SK-MEL-5 (cell line): ENCODE measurements at regions not wholly inside any gene's neighbourhood (a gene's known extent, or its start where the extent isn't known, plus 50 kb on each side); places are given as distances from the start of the nearest gene placed in this dataset.

ENCODE experiments used
- DNase-seq: peaks from one replicate; pipeline ENCODE4 v3.0.0-alpha.2; 2016; ENCODE audit warnings: low read depth, low spot score
- in situ Hi-C: cut with HindIII; loops from 2 replicates; pipeline ENCODE4 v1.10.0; 2016; ENCODE audit warnings: low sequenced_read_pairs, high pct_unique_total_duplicates, low pct_unique_long_range_greater_than_20kb

DNA sequence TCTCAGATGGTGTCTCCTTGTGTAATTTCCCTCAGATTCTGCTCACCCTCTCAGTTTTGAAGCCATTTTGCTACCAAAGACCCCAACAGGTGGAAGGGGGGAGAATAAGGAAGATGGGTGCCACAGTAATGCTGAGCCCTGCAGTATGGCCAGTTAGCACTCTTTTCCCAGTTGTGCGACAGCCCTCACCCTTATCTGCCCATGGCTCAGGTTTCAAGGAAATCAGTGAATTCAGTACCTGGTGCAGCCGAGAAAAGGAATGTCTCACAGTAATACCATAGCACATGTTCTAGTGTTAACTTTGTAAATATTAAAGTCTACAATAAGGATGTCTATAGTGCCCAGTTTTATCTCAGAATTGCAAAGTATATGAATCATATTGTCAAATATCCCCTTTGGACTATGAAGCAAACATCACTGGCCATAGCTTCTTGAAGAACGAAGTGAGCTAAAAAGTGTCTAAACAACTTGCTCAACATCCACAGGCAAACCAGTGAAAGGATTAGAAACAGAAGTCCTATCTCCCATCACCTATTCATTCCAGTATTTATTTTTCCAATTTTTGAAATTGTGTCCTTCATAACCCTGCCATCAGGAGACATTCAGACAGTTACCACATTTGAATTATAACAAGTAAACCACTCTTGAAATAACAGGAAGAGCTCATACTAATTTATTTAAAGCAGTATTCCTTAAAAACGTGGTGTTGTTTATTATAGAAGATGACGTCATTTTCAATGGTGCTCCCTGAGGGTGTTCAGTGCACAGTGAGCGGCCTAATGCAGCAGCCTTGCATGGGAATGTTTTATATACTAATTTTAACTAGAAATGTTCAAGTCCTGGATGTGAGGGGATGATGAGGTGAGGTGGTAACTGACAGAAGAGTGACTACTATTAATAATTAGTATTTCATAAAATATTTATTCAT, 366.2 kb downstream of the TFAP2A start:
- in situ Hi-C loops, result no loop called here
- no peak for DNase-seq

DNA sequence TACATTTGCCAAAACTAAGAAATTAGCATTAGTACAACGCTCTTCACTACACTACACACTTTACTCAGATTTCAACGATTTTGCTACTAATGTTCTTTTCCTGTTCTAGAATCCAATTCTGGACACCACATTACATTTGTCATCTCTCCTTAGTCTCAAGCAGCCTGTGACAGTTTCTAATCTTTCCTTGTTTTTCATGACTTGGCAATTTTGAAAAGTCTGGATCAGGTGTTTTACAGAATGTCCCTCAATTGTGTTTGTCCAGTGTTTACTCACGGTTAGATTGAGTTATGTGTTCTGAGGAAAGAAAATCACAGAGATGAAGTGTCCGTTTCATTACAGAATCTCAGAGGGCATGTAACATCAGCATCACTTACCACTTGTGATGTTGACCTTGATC, 372.6 kb downstream of the TFAP2A start:
- DNase-seq, result no peak
- in situ Hi-C loops, result no loop called here

DNA sequence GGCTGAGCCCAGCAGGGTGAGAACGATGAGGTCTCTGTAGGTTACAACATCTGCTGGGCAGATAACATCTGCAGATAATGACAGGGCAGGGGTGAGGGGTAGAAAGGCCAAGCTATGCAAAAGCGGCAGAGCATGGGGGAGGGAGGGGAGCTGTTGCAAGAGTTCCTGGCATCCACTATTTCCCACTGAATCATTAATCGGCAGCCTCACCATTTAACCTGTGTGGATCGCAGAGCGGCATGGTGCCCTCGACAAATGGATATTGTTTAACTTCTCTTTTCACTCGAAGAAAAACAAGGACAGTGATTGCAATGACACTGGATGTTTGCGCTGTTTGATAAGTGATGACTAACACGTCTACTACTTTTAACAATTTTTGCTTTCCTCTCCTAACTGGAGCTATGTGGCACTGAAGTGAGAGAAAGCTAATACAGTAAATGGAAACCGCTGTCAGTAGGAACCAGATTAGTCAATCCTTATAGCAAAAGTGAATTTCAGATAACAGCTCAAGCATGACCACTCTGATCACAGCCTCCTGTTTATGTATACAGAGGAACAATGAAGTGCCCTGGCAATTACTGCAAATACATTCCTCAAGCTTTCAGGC, 381.5 kb downstream of the TFAP2A start:
- no peak for DNase-seq
- in situ Hi-C loops, result no loop called here

DNA sequence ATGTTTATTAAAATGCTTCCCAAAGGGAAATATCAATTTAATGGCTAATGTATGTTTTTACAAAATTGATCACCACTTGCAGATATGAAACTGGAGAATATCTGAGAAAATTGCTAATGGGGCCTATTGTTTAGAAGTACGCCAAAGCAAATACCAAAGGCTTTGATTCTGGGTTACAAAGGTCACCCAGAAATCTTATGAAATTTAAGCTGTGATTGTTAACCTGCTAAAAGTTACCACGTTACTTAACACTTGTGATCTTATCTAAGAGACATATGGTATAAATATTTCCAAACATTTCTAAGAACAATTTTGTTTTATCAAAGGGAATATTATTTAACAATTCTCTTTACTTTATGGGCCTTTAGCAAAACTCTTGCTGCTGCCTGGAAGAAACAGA, 383.3 kb downstream of the TFAP2A start:
- DNase-seq, result no peak
- in situ Hi-C loops, result no loop called here

DNA sequence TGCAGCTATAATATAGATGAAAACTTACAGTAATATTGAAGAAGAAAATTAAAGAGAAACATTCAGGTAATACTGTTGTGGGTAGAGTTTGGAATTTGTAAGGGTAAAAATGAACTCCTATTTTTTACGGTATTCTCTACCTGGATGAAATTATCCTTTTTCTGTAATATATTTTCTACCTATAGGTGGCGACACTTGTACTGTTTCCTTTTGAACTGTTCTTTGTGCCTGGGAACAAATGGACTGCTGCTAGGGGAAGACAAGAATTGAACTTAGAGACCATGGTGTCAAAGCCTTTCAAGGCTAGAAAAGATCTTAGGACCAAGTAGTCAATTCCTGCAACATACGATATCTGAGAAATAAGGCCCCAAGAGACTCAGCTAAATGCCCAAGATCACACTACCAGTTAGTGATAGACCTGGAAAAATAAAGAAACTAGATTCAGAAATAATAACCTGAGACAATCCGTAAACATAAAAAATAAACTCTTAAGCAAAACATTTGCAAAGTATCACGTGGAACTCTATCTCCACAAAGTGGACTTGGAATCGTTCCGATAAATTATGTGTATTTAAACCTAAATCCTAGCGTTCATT, 383.8 kb downstream of the TFAP2A start:
- DNase-seq, result peak; percentile 31
- in situ Hi-C loops, result no loop called here

DNA sequence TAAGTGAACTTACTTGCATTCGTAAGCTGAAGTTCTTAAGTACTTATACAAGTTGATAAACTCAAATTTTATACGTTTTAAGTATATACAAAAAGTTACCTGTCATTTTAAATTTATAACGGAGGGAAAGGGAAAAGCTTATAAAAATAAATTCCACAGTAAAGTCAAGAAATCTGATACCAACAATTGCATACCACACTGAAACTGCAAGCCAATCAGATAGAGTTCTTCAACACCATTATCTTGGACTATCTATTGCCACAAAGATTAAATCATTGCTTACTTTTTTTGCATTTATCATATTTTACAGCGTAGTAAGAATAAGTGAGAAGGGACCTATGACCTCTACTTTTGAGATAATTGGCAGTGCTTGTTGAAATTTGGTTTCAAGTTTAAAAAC, 386.7 kb downstream of the TFAP2A start:
- in situ Hi-C loops, result no loop called here
- no peak for DNase-seq

DNA sequence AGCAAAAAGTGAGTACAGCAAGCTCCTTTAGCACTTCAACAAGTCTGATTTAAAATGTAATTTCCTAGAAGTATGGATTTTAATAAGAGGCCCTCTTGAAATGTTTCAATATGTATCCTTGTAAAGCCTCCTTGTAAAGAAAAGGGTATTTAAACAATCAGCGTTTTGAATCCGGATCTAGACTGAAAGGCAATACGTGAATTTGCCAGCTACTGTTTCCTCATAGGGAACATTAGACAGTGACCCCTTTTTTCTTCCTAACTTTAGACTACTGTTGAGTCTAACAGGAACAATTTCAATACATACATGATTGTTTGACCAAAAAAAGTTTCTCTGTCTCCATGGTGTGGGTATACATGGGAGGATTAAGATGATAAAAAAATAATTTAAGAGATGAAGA, 395.0 kb downstream of the TFAP2A start:
- peak; percentile 90 for DNase-seq
- in situ Hi-C loops, result no loop called here

DNA sequence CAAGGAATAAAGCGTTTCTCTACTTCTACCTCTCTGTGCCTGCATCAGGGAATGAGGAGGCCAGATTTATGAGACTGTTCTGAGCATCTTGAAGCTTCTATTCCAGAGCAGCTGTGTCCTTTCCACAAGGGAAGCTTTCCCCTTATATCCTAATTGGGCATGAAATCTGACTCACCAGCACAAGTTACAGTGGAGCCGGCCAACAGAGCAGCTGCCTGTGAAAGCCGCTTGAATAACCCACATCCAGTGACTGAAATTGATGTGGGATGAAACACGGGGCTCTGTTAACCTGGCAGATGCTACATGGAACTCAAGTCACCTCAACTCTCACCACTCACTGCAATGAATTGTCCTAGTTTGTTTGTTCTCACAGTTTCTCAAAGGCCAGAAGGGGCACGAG, 400.3 kb downstream of the TFAP2A start:
- in situ Hi-C loops, result no loop called here
- peak; percentile 82 for DNase-seq

DNA sequence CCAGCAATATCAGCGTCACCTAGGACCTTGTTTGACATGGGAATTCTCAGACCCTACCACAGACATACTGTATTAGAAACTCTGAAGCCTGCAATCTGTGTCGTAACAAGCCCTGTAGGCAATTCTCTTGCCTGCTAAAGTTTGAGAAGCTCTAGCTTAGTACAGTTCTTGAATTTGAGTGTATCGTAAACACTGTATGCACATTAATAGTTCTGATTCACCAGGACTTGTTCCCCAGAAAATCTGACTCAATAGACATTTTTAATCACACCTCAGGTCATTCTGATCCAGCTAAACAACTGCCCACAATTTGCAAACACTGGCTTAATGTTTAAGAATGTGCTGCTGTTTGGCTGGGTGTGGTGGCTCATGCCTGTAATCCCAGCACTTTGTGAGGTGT, 414.3 kb downstream of the TFAP2A start:
- in situ Hi-C loops, result no loop called here
- DNase-seq, result no peak

DNA sequence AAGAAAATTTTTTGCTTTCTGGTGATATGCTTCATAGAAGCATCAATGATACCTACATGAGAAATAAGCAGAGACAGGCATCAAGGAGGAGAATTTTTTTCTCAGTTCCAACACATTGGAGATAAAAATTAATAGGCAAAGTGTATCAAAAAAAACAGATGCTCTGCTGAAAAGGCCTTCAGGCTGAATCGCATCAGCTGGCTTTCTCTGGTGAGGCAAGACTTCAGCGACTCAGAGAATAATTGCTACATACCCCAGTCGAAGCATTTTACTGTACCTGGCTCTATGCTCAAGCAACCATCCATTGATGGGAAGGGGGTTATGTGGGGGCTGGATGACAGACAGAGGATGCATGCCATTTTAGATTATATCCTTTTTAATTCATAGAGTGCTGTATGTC, 415.1 kb downstream of the TFAP2A start:
- DNase-seq, result no peak
- in situ Hi-C loops, result no loop called here

DNA sequence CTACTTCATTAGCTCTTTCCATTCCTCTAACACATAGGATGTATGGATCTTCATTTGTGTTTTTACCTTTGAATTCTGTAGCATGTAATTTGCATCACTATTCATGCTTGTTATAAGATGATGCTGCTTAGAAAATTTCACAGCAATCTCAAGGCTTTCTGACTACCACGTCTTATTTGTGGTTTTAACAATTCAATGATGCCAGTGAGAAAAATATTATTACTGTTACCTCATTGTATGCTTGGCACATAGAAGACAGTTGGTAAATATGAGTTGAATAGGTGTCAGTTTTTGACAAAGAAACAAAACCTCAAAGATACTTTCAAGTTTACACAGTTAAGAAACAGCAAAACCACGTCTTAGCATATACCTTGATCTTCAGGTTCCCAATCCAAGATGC, 428.6 kb downstream of the TFAP2A start:
- in situ Hi-C loops, result no loop called here
- no peak for DNase-seq

DNA sequence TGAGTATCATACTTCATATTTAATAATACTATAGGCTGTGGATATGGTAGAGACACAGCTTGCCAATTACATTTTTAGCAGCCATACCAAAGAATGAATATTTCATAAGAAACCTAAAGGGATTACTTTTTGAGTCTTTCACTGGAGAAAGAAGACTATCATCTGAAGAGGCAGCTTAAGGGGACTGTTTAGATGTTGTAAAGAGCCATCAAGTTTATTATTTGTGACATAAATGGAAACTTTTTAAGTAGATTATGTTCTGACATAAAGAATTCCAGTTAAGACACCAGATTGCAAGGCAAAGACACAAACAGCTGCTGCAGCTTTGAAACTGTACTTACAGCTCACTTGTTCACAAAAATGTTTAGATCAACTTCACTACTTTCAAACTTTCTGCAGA, 429.4 kb downstream of the TFAP2A start:
- no peak for DNase-seq
- in situ Hi-C loops, result no loop called here

DNA sequence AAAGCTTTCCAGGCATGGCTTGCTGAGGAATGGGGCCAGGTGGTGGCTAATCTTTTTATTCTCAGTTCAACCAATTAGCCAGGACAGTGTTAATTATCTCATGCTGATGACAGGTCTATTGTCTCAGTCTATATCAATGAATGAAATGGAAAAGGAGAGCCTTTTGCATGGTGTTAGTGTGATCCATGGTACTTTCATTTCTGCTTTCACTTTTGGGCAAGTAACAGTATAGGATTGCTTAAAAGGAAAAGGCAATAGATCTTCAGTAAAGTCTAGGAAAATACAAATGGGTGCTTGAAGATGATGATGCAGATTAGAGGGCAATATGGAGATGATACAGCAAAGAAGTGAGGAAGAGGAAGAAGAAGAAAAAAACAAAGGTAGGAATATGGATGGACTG, 430.3 kb downstream of the TFAP2A start:
- DNase-seq, result no peak
- in situ Hi-C loops, result no loop called here

DNA sequence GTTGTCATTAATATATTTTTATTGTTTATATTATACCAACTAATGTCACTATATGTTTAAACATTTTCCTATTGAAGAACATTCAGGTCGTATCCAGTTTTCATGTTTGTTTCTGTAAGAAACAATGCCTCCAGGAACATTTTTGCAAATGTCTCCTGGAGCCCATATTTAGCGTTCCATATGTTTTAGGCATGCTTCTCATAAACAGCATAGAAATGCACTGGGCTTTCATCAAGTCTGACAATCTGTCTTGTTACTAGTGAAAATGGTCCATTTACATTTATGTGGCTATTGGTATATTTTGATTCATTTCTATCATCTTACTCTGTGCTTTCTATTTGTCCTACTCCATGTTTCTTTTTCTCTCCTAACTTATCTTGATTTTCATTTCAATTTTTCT, 431.7 kb downstream of the TFAP2A start:
- in situ Hi-C loops, result no loop called here
- DNase-seq, result no peak

DNA sequence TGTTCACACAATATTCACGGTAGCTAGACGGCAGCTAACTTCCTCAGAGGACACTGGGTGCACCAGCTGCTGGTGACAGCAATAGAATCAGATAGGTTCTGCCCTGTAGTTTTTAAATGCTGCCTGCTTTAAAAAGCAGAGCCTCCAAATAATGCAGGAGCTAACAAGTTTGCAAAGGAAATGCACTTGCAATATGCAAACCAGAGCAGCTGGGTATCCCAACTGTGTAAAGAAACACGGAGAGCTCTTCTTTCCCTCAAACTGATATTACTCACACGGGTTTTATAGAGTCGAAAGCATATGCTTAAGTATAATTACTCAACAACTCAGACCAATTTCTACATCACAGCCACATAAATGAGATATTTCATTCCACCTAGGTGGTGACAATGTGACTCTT, 432.7 kb downstream of the TFAP2A start:
- in situ Hi-C loops, result no loop called here
- DNase-seq, result no peak

DNA sequence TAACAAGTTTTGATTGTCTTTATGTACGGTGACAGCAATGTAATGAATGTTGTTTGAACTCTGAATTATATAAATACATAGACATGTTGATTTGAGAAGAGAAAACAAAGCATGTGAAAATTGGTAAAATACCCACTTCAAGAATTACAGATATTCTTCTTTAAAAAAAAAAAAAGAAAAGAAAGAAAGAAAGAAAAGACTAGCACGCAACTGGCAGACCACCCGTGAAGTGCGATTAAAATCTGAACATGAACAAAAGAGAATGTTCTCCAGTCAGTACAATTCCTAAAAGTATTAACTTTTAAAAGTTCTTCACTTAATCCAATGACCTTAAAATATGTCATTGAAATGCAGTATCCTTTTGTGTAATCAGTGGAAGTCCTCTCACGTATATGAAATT, 434.9 kb downstream of the TFAP2A start:
- in situ Hi-C loops, result no loop called here
- DNase-seq, result no peak

DNA sequence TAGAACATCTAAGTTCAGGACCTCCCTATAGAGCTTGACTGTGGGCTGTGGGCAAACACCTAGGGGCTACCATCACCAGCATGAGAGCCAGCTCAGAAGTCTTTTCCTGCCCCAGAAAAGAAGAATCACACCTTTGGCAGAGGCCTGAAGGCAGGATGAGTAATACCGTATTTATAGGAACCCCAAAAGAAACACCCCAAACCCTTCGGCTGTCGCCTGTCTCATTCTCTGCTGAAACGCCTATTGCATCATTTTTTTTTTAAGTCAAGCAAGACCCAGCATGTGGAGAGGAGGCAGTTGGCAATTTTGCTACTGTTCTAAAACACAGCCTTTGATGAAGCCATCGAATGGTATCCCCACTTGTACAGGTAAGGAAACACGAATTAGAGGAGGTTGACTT, 436.4 kb downstream of the TFAP2A start:
- DNase-seq, result no peak
- in situ Hi-C loops, result no loop called here

DNA sequence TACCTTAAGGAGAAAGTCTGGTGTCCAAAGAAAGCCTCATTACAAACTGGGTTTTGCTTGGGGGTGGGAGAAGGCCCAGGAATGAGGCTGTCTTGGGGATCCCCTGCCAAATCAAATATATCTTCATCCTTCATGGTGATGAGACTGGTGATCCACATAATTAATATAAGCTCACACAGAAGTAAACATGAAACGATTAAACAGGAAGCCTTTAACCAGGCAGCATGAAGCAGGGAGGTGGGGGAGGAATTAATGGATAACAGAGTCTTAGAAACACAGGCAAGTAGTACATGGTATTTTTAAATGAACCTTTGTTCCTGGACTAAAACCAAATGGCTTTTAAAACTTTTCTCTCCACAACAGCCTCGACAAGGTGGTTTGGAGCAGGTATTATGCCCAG, 437.5 kb downstream of the TFAP2A start:
- no peak for DNase-seq
- in situ Hi-C loops, result no loop called here

DNA sequence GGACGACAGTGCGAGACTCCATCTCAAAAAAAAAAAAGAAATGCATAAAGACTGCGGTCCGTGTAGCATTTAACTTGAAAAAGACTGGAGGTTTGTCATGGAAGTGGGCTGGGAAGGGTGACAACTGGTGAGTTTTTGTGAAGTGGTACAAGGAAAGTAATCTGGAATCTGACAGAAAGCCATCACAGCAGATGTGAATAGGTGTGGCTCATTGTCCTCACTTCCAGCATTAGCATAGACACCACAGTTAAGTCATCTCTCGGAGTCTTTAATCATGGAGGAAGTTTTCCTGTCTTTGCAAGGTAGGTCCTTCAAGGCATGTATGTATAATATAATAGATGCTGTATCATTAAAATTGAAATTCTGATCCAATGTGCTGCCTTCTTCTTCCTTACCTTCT, 453.2 kb downstream of the TFAP2A start:
- DNase-seq, result no peak
- in situ Hi-C loops, result no loop called here
